Duodenal mucosa (tissue), 2 donors: ENCODE measurements at regions not wholly inside any gene's neighbourhood (a gene's known extent, or its start where the extent isn't known, plus 50 kb on each side); places are given as distances from the start of the nearest gene placed in this dataset.

ENCODE experiments used
- H3K27ac ChIP-seq: one replicate; pipeline ENCODE4 v1.7.0; 2013; ENCODE audit warnings: low read depth, low read length
- H3K27me3 ChIP-seq, 2 donors: one replicate each; pipeline ENCODE4 v1.7.0; 2013; ENCODE audit warnings: low read length in 2 of 2, control low read depth in 1 of 2; ENCODE audit not compliant: insufficient read depth in 2 of 2, control insufficient read depth in 1 of 2
- H3K36me3 ChIP-seq, 2 donors: one replicate each; pipeline ENCODE4 v1.7.0; 2013; ENCODE audit warnings: low read length in 2 of 2, control low read depth in 1 of 2; ENCODE audit not compliant: insufficient read depth in 2 of 2, control insufficient read depth in 1 of 2
- H3K4me1 ChIP-seq, 2 donors: one replicate each; pipeline ENCODE4 v1.7.0; 2013; ENCODE audit warnings: low read length in 2 of 2, control low read depth in 1 of 2; ENCODE audit not compliant: insufficient read depth in 2 of 2, control insufficient read depth in 1 of 2
- H3K4me3 ChIP-seq, 2 donors: one replicate each; pipeline ENCODE4 v1.7.0; 2013; ENCODE audit warnings: low read length in 2 of 2, low read depth in 1 of 2
- H3K9ac ChIP-seq, 2 donors: one replicate each; pipeline ENCODE4 v1.7.0; 2013; ENCODE audit warnings: low read length in 2 of 2, low read depth in 1 of 2
- H3K9me3 ChIP-seq, 2 donors: one replicate each; pipeline ENCODE4 v1.7.0; 2013; ENCODE audit warnings: low read length in 2 of 2, control low read depth in 1 of 2; ENCODE audit not compliant: control insufficient read depth in 1 of 2

- H3K4me3 ChIP-seq: no peak overlapping the region
Observed at GRCh38 chr6:153849072-153849779, 189.8 kb upstream of the OPRM1 start.

GRCh38 chr6:153843420-153843819 lies 195.6 kb upstream of the OPRM1 start:
- H3K36me3 ChIP-seq: no peaks in the 10 kb centered on the region
- H3K4me1 ChIP-seq: no peaks in the 10 kb centered on the region
- no peaks in the 10 kb centered on the region for H3K27me3 ChIP-seq
- H3K9ac ChIP-seq: no peak overlapping the region
- no peak overlapping the region for H3K27ac ChIP-seq
- H3K9me3 ChIP-seq: no peaks in the 10 kb centered on the region
- H3K4me3 ChIP-seq: no peak overlapping the region

More at GRCh38 chr6:153849072-153849779, 189.8 kb upstream of the OPRM1 start:
- no peaks in the 10 kb centered on the region for H3K36me3 ChIP-seq
- H3K27ac ChIP-seq: no peak overlapping the region
- H3K27me3 ChIP-seq: no peaks in the 10 kb centered on the region
- H3K9ac ChIP-seq: no peak overlapping the region
- H3K9me3 ChIP-seq: no peaks in the 10 kb centered on the region
- no peaks in the 10 kb centered on the region for H3K4me1 ChIP-seq

- no peak overlapping the region for H3K27ac ChIP-seq
- no peak overlapping the region for H3K4me3 ChIP-seq
- H3K27me3 ChIP-seq: no peaks in the 10 kb centered on the region
- no peaks in the 10 kb centered on the region for H3K36me3 ChIP-seq
- no peaks in the 10 kb centered on the region for H3K4me1 ChIP-seq
- no peaks in the 10 kb centered on the region for H3K9me3 ChIP-seq
- H3K9ac ChIP-seq: no peak overlapping the region
Observed at GRCh38 chr6:153842491-153842890, 196.5 kb upstream of the OPRM1 start.

GRCh38 chr6:153840039-153840850 lies 198.8 kb upstream of the OPRM1 start:
- H3K4me3 ChIP-seq: no peak overlapping the region
- H3K36me3 ChIP-seq: no peaks in the 10 kb centered on the region
- no peak overlapping the region for H3K9ac ChIP-seq
- no peaks in the 10 kb centered on the region for H3K4me1 ChIP-seq
- no peak overlapping the region for H3K27ac ChIP-seq
- H3K27me3 ChIP-seq: no peaks in the 10 kb centered on the region
- H3K9me3 ChIP-seq: no peaks in the 10 kb centered on the region

- no peaks in the 10 kb centered on the region for H3K9me3 ChIP-seq
- no peaks in the 10 kb centered on the region for H3K27me3 ChIP-seq
- no peak overlapping the region for H3K9ac ChIP-seq
- no peak overlapping the region for H3K4me3 ChIP-seq
- H3K27ac ChIP-seq: no peak overlapping the region
- H3K4me1 ChIP-seq: no peaks in the 10 kb centered on the region
- no peaks in the 10 kb centered on the region for H3K36me3 ChIP-seq
Observed at GRCh38 chr6:153832543-153832942, 206.5 kb upstream of the OPRM1 start.

GRCh38 chr6:153831350-153832078 lies 207.5 kb upstream of the OPRM1 start:
- no peak overlapping the region for H3K9ac ChIP-seq
- H3K4me3 ChIP-seq: no peak overlapping the region
- no peaks in the 10 kb centered on the region for H3K36me3 ChIP-seq
- no peaks in the 10 kb centered on the region for H3K9me3 ChIP-seq
- no peaks in the 10 kb centered on the region for H3K27me3 ChIP-seq
- H3K4me1 ChIP-seq: no peaks in the 10 kb centered on the region
- H3K27ac ChIP-seq: no peak overlapping the region

GRCh38 chr6:153817173-153817572 lies 221.9 kb upstream of the OPRM1 start:
- H3K27me3 ChIP-seq: peaks cover 0 to 2% of the 10 kb centered on the region in 2 donors
- H3K4me3 ChIP-seq: no peak overlapping the region
- no peak overlapping the region for H3K9ac ChIP-seq
- peaks cover 0 to 6% of the 10 kb centered on the region in 2 donors for H3K4me1 ChIP-seq
- H3K36me3 ChIP-seq: no peaks in the 10 kb centered on the region
- H3K9me3 ChIP-seq: peaks cover 0 to 8% of the 10 kb centered on the region in 2 donors
- no peak overlapping the region for H3K27ac ChIP-seq

GRCh38 chr6:153816366-153816765 lies 222.7 kb upstream of the OPRM1 start:
- Histone ChIP-seq H3K4me3 (no peak overlapping the region), H3K27ac (no peak overlapping the region), H3K9ac (no peak overlapping the region), H3K4me1 (peaks cover 0 to 6% of the 10 kb centered on the region in 2 donors), H3K36me3 (no peaks in the 10 kb centered on the region), H3K27me3 (peaks cover 0 to 2% of the 10 kb centered on the region in 2 donors), H3K9me3 (peaks cover 0 to 9% of the 10 kb centered on the region in 2 donors)

GRCh38 chr6:153814136-153814535 lies 224.9 kb upstream of the OPRM1 start:
- Histone ChIP-seq H3K4me3 (no peak overlapping the region), H3K27me3 (peaks cover 0 to 2% of the 10 kb centered on the region in 2 donors), H3K27ac (no peak overlapping the region), H3K36me3 (no peaks in the 10 kb centered on the region), H3K9me3 (peaks cover 0 to 9% of the 10 kb centered on the region in 2 donors), H3K4me1 (peaks cover 0 to 6% of the 10 kb centered on the region in 2 donors), H3K9ac (no peak overlapping the region)
